ENCODE measurements at regions not wholly inside any gene's neighbourhood (a gene's known extent, or its start where the extent isn't known, plus 50 kb on each side); places are given as distances from the start of the nearest gene placed in this dataset.

DNA sequence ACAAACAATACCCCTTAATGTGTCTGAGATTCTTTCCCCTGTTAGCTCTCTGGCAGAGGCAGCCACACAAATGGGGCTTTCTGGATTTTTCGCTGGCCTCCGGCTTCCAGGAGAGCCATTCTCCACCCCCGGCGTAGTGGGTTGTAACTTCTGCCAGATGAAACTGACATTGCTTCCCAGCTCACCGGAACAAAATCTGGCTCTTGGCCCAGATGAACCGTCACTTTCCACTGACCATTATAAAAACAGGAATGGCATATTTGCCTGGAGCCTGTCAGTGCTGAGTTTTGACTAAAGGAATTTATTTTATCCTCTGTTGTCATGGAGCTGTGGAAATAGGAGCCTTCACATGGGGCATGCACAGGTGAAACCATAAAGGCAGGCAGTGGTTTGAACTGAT, 120.6 kb upstream of the GPR12 start:
- TF ChIP-seq POLR2A (IDR thresholded peaks at IDR 0.05; ENCODE audit: extremely low read depth, insufficient read length) (no peak), MAX (IDR thresholded peaks at IDR 0.05; ENCODE audit: low read depth, low read length) (no peak), MYC (IDR thresholded peaks at IDR 0.05; ENCODE audit: low read depth, low read length) (no peak)
- TF ChIP-seq, protein P1, sequence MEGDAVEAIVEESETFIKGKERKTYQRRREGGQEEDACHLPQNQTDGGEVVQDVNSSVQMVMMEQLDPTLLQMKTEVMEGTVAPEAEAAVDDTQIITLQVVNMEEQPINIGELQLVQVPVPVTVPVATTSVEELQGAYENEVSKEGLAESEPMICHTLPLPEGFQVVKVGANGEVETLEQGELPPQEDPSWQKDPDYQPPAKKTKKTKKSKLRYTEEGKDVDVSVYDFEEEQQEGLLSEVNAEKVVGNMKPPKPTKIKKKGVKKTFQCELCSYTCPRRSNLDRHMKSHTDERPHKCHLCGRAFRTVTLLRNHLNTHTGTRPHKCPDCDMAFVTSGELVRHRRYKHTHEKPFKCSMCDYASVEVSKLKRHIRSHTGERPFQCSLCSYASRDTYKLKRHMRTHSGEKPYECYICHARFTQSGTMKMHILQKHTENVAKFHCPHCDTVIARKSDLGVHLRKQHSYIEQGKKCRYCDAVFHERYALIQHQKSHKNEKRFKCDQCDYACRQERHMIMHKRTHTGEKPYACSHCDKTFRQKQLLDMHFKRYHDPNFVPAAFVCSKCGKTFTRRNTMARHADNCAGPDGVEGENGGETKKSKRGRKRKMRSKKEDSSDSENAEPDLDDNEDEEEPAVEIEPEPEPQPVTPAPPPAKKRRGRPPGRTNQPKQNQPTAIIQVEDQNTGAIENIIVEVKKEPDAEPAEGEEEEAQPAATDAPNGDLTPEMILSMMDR (IDR thresholded peaks at IDR 0.05; ENCODE audit: low read depth, low read length) = no peak
